Liver (tissue), 8 donors: ENCODE measurements at regions not wholly inside any gene's neighbourhood (a gene's known extent, or its start where the extent isn't known, plus 50 kb on each side); places are given as distances from the start of the nearest gene placed in this dataset.

Experiments used
- DNase-seq: peaks from one replicate; pipeline ENCODE4 v3.0.0-alpha.2; 2017; ENCODE audit warnings: low spot score
- H3K27ac ChIP-seq, 2 donors: one replicate each; pipeline ENCODE4 v1.7.0; 2013; ENCODE audit warnings: inconsistent platforms in 2 of 2, low read length in 2 of 2, control low read depth in 1 of 2, low read depth in 1 of 2, mild to moderate bottlenecking in 1 of 2
- H3K27me3 ChIP-seq, 4 donors: one replicate each; pipeline versions ENCODE4 v1.6.1 to v1.7.0; 2013; ENCODE audit warnings: low read length in 3 of 4, inconsistent platforms in 1 of 4, mild to moderate bottlenecking in 1 of 4, moderate library complexity in 1 of 4; ENCODE audit not compliant: control insufficient read depth in 4 of 4, insufficient read depth in 4 of 4
- H3K36me3 ChIP-seq, 4 donors: one replicate each; pipeline versions ENCODE4 v1.6.1 to v1.7.0; 2013; ENCODE audit warnings: low read length in 3 of 4, mild to moderate bottlenecking in 3 of 4, low read depth in 1 of 4, moderate library complexity in 1 of 4; ENCODE audit not compliant: control insufficient read depth in 4 of 4, insufficient read depth in 3 of 4
- H3K4me1 ChIP-seq, 4 donors: one replicate each; pipeline versions ENCODE4 v1.6.1 to v1.7.0; 2013; ENCODE audit warnings: low read length in 3 of 4, mild to moderate bottlenecking in 3 of 4, moderate library complexity in 1 of 4; ENCODE audit not compliant: control insufficient read depth in 4 of 4, insufficient read depth in 4 of 4
- H3K4me3 ChIP-seq, 3 donors: one replicate each; pipeline versions ENCODE4 v1.6.1 to v1.7.0; 2013; ENCODE audit warnings: low read length in 3 of 3, control low read depth in 1 of 3, low read depth in 1 of 3, mild to moderate bottlenecking in 1 of 3
- H3K9ac ChIP-seq, 2 donors: one replicate each; pipeline ENCODE4 v1.7.0; 2013; ENCODE audit warnings: low read length in 2 of 2, mild to moderate bottlenecking in 2 of 2, moderate library complexity in 2 of 2, control low read depth in 1 of 2, low read depth in 1 of 2
- H3K9me3 ChIP-seq, 4 donors: one replicate each; pipeline versions ENCODE4 v1.6.1 to v1.7.0; 2013; ENCODE audit warnings: low read length in 3 of 4; ENCODE audit not compliant: control insufficient read depth in 4 of 4
- CTCF ChIP-seq: fragments of 150-350 bp; IDR thresholded peaks from 2 replicates; pipeline ENCODE4 v1.5.1; 2017; ENCODE audit warnings: improper control_type of control experiment, low read depth, low read length; ENCODE audit not compliant: missing input control
- EGR1 ChIP-seq, 2 donors: IDR thresholded peaks; 2 replicates each; pipeline ENCODE4 v1.6.1; 2016 to 2018; ENCODE audit warnings: antibody characterized with exemption in 2 of 2, low read depth in 2 of 2
- FOXA1 ChIP-seq: IDR thresholded peaks from 2 replicates; pipeline ENCODE4 v1.6.1; 2016; ENCODE audit warnings: antibody characterized with exemption
- FOXA2 ChIP-seq: IDR thresholded peaks from 2 replicates; pipeline ENCODE4 v1.6.1; 2016; ENCODE audit warnings: antibody characterized with exemption
- GABPA ChIP-seq, 2 donors: IDR thresholded peaks in 1 of 2; conservative IDR thresholded peaks in 1 of 2; 2 replicates each; pipeline ENCODE4 v1.6.1; 2016; ENCODE audit warnings: antibody characterized with exemption in 2 of 2, mild to moderate bottlenecking in 1 of 2, moderate library complexity in 1 of 2
- HNF4A ChIP-seq, 2 donors: conservative IDR thresholded peaks; 2 replicates each; pipeline ENCODE4 v1.6.1; 2016; ENCODE audit warnings: antibody characterized with exemption in 2 of 2, mild to moderate bottlenecking in 2 of 2
- HNF4G ChIP-seq: IDR thresholded peaks from 2 replicates; pipeline ENCODE4 v1.6.1; 2016; ENCODE audit warnings: antibody characterized with exemption
- JUND ChIP-seq, 2 donors: IDR thresholded peaks; 2 replicates each; pipeline ENCODE4 v1.6.1; 2016; ENCODE audit warnings: antibody characterized with exemption in 2 of 2
- MAX ChIP-seq: IDR thresholded peaks from 2 replicates; pipeline ENCODE4 v1.6.1; 2016; ENCODE audit warnings: antibody characterized with exemption
- NR2F2 ChIP-seq: IDR thresholded peaks from 2 replicates; pipeline ENCODE4 v1.6.1; 2016; ENCODE audit warnings: antibody characterized with exemption
- RAD21 ChIP-seq, 2 donors: IDR thresholded peaks; 2 replicates each; pipeline ENCODE4 v1.6.1; 2016; ENCODE audit warnings: antibody characterized with exemption in 2 of 2, mild to moderate bottlenecking in 2 of 2
- RXRA ChIP-seq, 2 donors: IDR thresholded peaks; 2 replicates each; pipeline ENCODE4 v1.6.1; 2017 to 2018; ENCODE audit warnings: antibody characterized with exemption in 2 of 2, mild to moderate bottlenecking in 1 of 2
- SP1 ChIP-seq: IDR thresholded peaks from 2 replicates; pipeline ENCODE4 v1.6.1; 2018; ENCODE audit warnings: antibody characterized with exemption, mild to moderate bottlenecking
- TAF1 ChIP-seq: conservative IDR thresholded peaks from 2 replicates; pipeline ENCODE4 v1.6.1; 2016; ENCODE audit warnings: antibody characterized with exemption, mild to moderate bottlenecking
- YY1 ChIP-seq: IDR thresholded peaks from 2 replicates; pipeline ENCODE4 v1.6.1; 2016; ENCODE audit warnings: antibody characterized with exemption, mild to moderate bottlenecking
- ZBTB33 ChIP-seq: IDR thresholded peaks from 2 replicates; pipeline ENCODE4 v1.6.1; 2016; ENCODE audit warnings: antibody characterized with exemption
- WGBS: extraction: QIAGEN DNeasy Blood & Tissue Kit; methylation state at CpG from one replicate; pipeline ENCODE4 v1.1.7; 2013; 5-methylcytosine and 5-hydroxymethylcytosine counted together
- TF ChIP-seq, protein P1 (sequence below): IDR thresholded peaks from 2 replicates; pipeline ENCODE4 v1.6.1; 2016; ENCODE audit warnings: antibody characterized with exemption
- TF ChIP-seq, protein P2 (sequence below): IDR thresholded peaks from 2 replicates; pipeline ENCODE4 v1.6.1; 2016; ENCODE audit warnings: antibody characterized with exemption, mild to moderate bottlenecking
- donor health status: healthy.
- donor health status: healthy.
- donor health status: healthy.
- donor health status: healthy.
- donor health status: healthy.

- TF ChIP-seq RAD21 (IDR thresholded peaks at IDR 0.05) (no peak), MAX (no peak), EGR1 (IDR thresholded peaks at IDR 0.05; ENCODE audit: low read depth in 2 of 2) (no peak), GABPA (IDR thresholded peaks at IDR 0.05 in 1 of 2, conservative IDR thresholded peaks at IDR 0.05 in 1 of 2) (no peak), HNF4G (no peak), RXRA (IDR thresholded peaks at IDR 0.05) (no peak), NR2F2 (no peak), SP1 (no peak), CTCF (no peak), YY1 (no peak)
- TF ChIP-seq, protein P1, sequence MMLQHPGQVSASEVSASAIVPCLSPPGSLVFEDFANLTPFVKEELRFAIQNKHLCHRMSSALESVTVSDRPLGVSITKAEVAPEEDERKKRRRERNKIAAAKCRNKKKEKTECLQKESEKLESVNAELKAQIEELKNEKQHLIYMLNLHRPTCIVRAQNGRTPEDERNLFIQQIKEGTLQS: no peak
- TF ChIP-seq, protein P2, sequence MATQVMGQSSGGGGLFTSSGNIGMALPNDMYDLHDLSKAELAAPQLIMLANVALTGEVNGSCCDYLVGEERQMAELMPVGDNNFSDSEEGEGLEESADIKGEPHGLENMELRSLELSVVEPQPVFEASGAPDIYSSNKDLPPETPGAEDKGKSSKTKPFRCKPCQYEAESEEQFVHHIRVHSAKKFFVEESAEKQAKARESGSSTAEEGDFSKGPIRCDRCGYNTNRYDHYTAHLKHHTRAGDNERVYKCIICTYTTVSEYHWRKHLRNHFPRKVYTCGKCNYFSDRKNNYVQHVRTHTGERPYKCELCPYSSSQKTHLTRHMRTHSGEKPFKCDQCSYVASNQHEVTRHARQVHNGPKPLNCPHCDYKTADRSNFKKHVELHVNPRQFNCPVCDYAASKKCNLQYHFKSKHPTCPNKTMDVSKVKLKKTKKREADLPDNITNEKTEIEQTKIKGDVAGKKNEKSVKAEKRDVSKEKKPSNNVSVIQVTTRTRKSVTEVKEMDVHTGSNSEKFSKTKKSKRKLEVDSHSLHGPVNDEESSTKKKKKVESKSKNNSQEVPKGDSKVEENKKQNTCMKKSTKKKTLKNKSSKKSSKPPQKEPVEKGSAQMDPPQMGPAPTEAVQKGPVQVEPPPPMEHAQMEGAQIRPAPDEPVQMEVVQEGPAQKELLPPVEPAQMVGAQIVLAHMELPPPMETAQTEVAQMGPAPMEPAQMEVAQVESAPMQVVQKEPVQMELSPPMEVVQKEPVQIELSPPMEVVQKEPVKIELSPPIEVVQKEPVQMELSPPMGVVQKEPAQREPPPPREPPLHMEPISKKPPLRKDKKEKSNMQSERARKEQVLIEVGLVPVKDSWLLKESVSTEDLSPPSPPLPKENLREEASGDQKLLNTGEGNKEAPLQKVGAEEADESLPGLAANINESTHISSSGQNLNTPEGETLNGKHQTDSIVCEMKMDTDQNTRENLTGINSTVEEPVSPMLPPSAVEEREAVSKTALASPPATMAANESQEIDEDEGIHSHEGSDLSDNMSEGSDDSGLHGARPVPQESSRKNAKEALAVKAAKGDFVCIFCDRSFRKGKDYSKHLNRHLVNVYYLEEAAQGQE: no peak
- H3K9me3 ChIP-seq: no peaks in the 10 kb centered on the region
- H3K27me3 ChIP-seq: no peaks in the 10 kb centered on the region
- H3K27ac ChIP-seq: no peak overlapping the region
- H3K9ac ChIP-seq: no peak overlapping the region
- no peak for DNase-seq
- H3K36me3 ChIP-seq: no peaks in the 10 kb centered on the region
- no peaks in the 10 kb centered on the region for H3K4me1 ChIP-seq
- WGBS: 68% methylated on average over 3 of the region's 3 CpGs
- H3K4me3 ChIP-seq: no peak overlapping the region
Measured at GRCh38 chr1:195872376-195872775, 735.9 kb downstream of the KCNT2 start.

- Histone ChIP-seq H3K27ac (no peak overlapping the region), H3K4me1 (no peaks in the 10 kb centered on the region), H3K9me3 (no peaks in the 10 kb centered on the region), H3K9ac (no peak overlapping the region), H3K36me3 (no peaks in the 10 kb centered on the region), H3K27me3 (no peaks in the 10 kb centered on the region), H3K4me3 (no peak overlapping the region)
- TF ChIP-seq HNF4G (no peak), EGR1 (IDR thresholded peaks at IDR 0.05; ENCODE audit: low read depth in 2 of 2) (no peak), TAF1 (no peak), FOXA1 (no peak), HNF4A (conservative IDR thresholded peaks at IDR 0.05) (no peak), MAX (no peak), JUND (IDR thresholded peaks at IDR 0.05) (no peak), ZBTB33 (no peak), RXRA (IDR thresholded peaks at IDR 0.05) (no peak), FOXA2 (no peak), SP1 (no peak), YY1 (no peak), GABPA (IDR thresholded peaks at IDR 0.05 in 1 of 2, conservative IDR thresholded peaks at IDR 0.05 in 1 of 2) (no peak), NR2F2 (no peak), RAD21 (IDR thresholded peaks at IDR 0.05) (no peak)
- TF ChIP-seq, protein P2: no peak
- TF ChIP-seq, protein P1: no peak
- no peak for DNase-seq
Measured at GRCh38 chr1:195867638-195868037, 740.6 kb downstream of the KCNT2 start.
